ENCODE measurements at regions not wholly inside any gene's neighbourhood (a gene's known extent, or its start where the extent isn't known, plus 50 kb on each side); places are given as distances from the start of the nearest gene placed in this dataset.

GRCh38 chr6:126516411-126516810, 176.5 kb downstream of the CENPW start (continued):
- no peak for TF ChIP-seq USF1 (CRISPR knock-in tag; IDR thresholded peaks at IDR 0.05)
- TF ChIP-seq CREM (CRISPR knock-in tag; IDR thresholded peaks at IDR 0.05): no peak

- H3K4me1 Mint-ChIP-seq: peaks cover 19% of the 10 kb centered on the region
- TF ChIP-seq OVOL2 (CRISPR knock-in tag; IDR thresholded peaks at IDR 0.05; ENCODE audit: borderline replicate concordance): no peak
- TF ChIP-seq RELA (CRISPR knock-in tag; IDR thresholded peaks at IDR 0.05; ENCODE audit: borderline replicate concordance): no peak
- no peak for TF ChIP-seq CREB1 (CRISPR knock-in tag; IDR thresholded peaks at IDR 0.05)
- TF ChIP-seq ATF1 (CRISPR knock-in tag; IDR thresholded peaks at IDR 0.05): no peak
- TF ChIP-seq, protein P1, sequence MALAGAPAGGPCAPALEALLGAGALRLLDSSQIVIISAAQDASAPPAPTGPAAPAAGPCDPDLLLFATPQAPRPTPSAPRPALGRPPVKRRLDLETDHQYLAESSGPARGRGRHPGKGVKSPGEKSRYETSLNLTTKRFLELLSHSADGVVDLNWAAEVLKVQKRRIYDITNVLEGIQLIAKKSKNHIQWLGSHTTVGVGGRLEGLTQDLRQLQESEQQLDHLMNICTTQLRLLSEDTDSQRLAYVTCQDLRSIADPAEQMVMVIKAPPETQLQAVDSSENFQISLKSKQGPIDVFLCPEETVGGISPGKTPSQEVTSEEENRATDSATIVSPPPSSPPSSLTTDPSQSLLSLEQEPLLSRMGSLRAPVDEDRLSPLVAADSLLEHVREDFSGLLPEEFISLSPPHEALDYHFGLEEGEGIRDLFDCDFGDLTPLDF (CRISPR knock-in tag; IDR thresholded peaks at IDR 0.05): no peak
- no peak for TF ChIP-seq ZNF121 (CRISPR knock-in tag; IDR thresholded peaks at IDR 0.05)
- TF ChIP-seq TEAD4 (CRISPR knock-in tag; IDR thresholded peaks at IDR 0.05): no peak
- TF ChIP-seq NR2C2 (CRISPR knock-in tag; IDR thresholded peaks at IDR 0.05): no peak
- no peak for TF ChIP-seq NR1H2 (CRISPR knock-in tag; IDR thresholded peaks at IDR 0.05)
- TF ChIP-seq, protein P2, sequence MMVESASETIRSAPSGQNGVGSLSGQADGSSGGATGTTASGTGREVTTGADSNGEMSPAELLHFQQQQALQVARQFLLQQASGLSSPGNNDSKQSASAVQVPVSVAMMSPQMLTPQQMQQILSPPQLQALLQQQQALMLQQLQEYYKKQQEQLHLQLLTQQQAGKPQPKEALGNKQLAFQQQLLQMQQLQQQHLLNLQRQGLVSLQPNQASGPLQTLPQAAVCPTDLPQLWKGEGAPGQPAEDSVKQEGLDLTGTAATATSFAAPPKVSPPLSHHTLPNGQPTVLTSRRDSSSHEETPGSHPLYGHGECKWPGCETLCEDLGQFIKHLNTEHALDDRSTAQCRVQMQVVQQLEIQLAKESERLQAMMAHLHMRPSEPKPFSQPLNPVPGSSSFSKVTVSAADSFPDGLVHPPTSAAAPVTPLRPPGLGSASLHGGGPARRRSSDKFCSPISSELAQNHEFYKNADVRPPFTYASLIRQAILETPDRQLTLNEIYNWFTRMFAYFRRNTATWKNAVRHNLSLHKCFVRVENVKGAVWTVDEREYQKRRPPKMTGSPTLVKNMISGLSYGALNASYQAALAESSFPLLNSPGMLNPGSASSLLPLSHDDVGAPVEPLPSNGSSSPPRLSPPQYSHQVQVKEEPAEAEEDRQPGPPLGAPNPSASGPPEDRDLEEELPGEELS (CRISPR knock-in tag; IDR thresholded peaks at IDR 0.05): no peak
- no peak overlapping the region for H3K4me3 Mint-ChIP-seq
- ATAC-seq: no peak
- ChIA-PET POLR2A (no interaction called here), CTCF (no interaction called here)
- no peak overlapping the region for H3K27ac Mint-ChIP-seq
- DNase-seq (ENCODE audit: low spot score): no peak
- H3K36me3 Mint-ChIP-seq: no peaks in the 10 kb centered on the region
- H3K9me3 Mint-ChIP-seq: no peaks in the 10 kb centered on the region
- H3K27me3 Mint-ChIP-seq (ENCODE audit: low read depth): no peaks in the 10 kb centered on the region
Measured at GRCh38 chr6:126524811-126525326, 185.0 kb downstream of the CENPW start.

GRCh38 chr6:126526547-126526946, 186.6 kb downstream of the CENPW start:
- H3K4me3 Mint-ChIP-seq: no peak overlapping the region
- ChIA-PET CTCF (interaction anchor here (1.4 to 1.5 kb wide), 2 partner anchors 131 to 165 kb away, joined by 3 to 4 read pairs; no protein-coding TSS in a partner anchor), POLR2A (no interaction called here)
- TF ChIP-seq, protein P2 (CRISPR knock-in tag; IDR thresholded peaks at IDR 0.05): no peak
- no peak for TF ChIP-seq ZNF671 (CRISPR knock-in tag; IDR thresholded peaks at IDR 0.05)
- no peaks in the 10 kb centered on the region for H3K36me3 Mint-ChIP-seq
- DNase-seq (ENCODE audit: low spot score): no peak
- H3K27ac Mint-ChIP-seq: no peak overlapping the region
- no peaks in the 10 kb centered on the region for H3K9me3 Mint-ChIP-seq
- peak; percentile 63 for ATAC-seq
- no peaks in the 10 kb centered on the region for H3K27me3 Mint-ChIP-seq (ENCODE audit: low read depth)
- H3K4me1 Mint-ChIP-seq: peaks cover 26% of the 10 kb centered on the region

DNA sequence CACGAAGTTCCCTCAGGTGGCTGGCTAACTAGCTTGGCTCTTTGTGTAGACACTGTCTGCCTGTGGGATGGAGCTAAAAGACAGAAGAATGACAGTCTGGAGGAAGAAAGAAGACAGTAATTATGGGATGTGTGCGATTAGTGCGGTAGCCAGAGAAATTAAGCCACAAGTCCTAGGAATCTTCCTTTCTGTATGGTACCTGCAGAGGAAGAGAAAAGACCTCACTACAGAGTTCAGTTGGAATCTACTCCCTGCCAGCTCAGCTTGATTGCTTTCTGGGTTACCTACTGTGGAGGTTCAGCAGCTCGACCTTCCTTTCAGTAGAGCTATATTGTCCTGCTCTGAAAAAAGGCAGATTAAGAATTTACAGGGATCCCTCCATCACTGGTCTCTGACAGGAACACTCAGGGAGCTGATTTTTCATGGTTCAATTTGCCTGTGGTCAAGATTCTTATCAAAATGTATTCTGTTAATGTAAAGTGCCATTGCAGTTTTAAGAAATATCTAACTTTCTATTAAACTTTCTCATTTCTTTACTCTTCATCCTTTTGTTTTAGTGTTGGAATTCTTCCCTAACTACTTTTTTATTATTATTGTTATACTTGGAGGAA, 187.2 kb downstream of the CENPW start:
- ChIA-PET POLR2A (no interaction called here), CTCF (interaction anchor here (1.4 to 1.5 kb wide), 2 partner anchors 130 to 166 kb away, joined by 3 to 4 read pairs; no protein-coding TSS in a partner anchor)
- Mint-ChIP-seq H3K27me3 (ENCODE audit: low read depth) (no peaks in the 10 kb centered on the region), H3K27ac (no peak overlapping the region), H3K9me3 (no peaks in the 10 kb centered on the region), H3K36me3 (no peaks in the 10 kb centered on the region), H3K4me3 (no peak overlapping the region), H3K4me1 (peaks cover 29% of the 10 kb centered on the region)
- ATAC-seq: peak; percentile 77
- DNase-seq (ENCODE audit: low spot score): no peak
- TF ChIP-seq ATF1 (CRISPR knock-in tag; IDR thresholded peaks at IDR 0.05) (no peak), ATF6 (CRISPR knock-in tag; IDR thresholded peaks at IDR 0.05) (no peak), JUN (CRISPR knock-in tag; IDR thresholded peaks at IDR 0.05) (no peak)
- TF ChIP-seq, protein P3, sequence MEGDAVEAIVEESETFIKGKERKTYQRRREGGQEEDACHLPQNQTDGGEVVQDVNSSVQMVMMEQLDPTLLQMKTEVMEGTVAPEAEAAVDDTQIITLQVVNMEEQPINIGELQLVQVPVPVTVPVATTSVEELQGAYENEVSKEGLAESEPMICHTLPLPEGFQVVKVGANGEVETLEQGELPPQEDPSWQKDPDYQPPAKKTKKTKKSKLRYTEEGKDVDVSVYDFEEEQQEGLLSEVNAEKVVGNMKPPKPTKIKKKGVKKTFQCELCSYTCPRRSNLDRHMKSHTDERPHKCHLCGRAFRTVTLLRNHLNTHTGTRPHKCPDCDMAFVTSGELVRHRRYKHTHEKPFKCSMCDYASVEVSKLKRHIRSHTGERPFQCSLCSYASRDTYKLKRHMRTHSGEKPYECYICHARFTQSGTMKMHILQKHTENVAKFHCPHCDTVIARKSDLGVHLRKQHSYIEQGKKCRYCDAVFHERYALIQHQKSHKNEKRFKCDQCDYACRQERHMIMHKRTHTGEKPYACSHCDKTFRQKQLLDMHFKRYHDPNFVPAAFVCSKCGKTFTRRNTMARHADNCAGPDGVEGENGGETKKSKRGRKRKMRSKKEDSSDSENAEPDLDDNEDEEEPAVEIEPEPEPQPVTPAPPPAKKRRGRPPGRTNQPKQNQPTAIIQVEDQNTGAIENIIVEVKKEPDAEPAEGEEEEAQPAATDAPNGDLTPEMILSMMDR (IDR thresholded peaks at IDR 0.05): no peak
- TF ChIP-seq, protein P4, sequence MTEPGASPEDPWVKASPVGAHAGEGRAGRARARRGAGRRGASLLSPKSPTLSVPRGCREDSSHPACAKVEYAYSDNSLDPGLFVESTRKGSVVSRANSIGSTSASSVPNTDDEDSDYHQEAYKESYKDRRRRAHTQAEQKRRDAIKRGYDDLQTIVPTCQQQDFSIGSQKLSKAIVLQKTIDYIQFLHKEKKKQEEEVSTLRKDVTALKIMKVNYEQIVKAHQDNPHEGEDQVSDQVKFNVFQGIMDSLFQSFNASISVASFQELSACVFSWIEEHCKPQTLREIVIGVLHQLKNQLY (CRISPR knock-in tag; IDR thresholded peaks at IDR 0.05): no peak
- TF ChIP-seq, protein P5, sequence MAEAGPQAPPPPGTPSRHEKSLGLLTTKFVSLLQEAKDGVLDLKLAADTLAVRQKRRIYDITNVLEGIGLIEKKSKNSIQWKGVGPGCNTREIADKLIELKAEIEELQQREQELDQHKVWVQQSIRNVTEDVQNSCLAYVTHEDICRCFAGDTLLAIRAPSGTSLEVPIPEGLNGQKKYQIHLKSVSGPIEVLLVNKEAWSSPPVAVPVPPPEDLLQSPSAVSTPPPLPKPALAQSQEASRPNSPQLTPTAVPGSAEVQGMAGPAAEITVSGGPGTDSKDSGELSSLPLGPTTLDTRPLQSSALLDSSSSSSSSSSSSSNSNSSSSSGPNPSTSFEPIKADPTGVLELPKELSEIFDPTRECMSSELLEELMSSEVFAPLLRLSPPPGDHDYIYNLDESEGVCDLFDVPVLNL (CRISPR knock-in tag; IDR thresholded peaks at IDR 0.05; ENCODE audit: borderline replicate concordance, low read depth): no peak

All from WTC11 (cell line).